A673 (cell line): ENCODE measurements at regions not wholly inside any gene's neighbourhood (a gene's known extent, or its start where the extent isn't known, plus 50 kb on each side); places are given as distances from the start of the nearest gene placed in this dataset.
A peak's percentile ranks its signal among the peaks of the same experiment; 100 is the strongest.

Experiments
- BruUV-seq: library from RNA; stranded (reverse); fragments of 400-500 nt; replicated peaks from 2 replicates; lab custom pipeline; 2021; lab: Mats Ljungman, UMichigan
- CTCF ChIA-PET: fragments of 300-600 bp; sonication (Branson Sonifier 250); formaldehyde crosslinking; loops from one replicate; lab custom pipeline; 2022; ENCODE audit warnings: antibody characterized with exemption; lab: Charles Lee
- POLR2A ChIA-PET: fragments of 300-600 bp; sonication (Branson Sonifier 250); formaldehyde crosslinking; loops from one replicate; lab custom pipeline; 2022; ENCODE audit warnings: antibody characterized with exemption; ENCODE audit not compliant: low non-redundant PET; lab: Charles Lee
- DNase-seq: peaks from one replicate; pipeline ENCODE4 v3.0.0-alpha.2; 2015; ENCODE audit warnings: low spot score
- H3K27ac ChIP-seq: fragments of 200-600 bp; sonication (generic); 2 replicates; pipeline ENCODE4 v1.5.1; 2016; ENCODE audit warnings: mixed run types, low read depth, mild to moderate bottlenecking, mixed read lengths, antibody characterized with exemption, low read length; ENCODE audit not compliant: poor library complexity, severe bottlenecking
- H3K27me3 ChIP-seq: fragments of 200-600 bp; sonication (generic); replicated peaks from 2 replicates; pipeline ENCODE4 v1.6.1; 2017; ENCODE audit warnings: mixed run types, low read depth, mild to moderate bottlenecking, mixed read lengths, antibody characterized with exemption, low read length; ENCODE audit not compliant: insufficient read depth, poor library complexity
- H3K36me3 ChIP-seq: fragments of 200-600 bp; sonication (generic); 2 replicates; pipeline ENCODE4 v1.6.1; 2016; ENCODE audit warnings: mixed run types, mild to moderate bottlenecking, mixed read lengths, antibody characterized with exemption, low read length; ENCODE audit not compliant: insufficient read depth, poor library complexity, severe bottlenecking
- H3K4me1 ChIP-seq: fragments of 200-600 bp; sonication (generic); 2 replicates; pipeline ENCODE4 v1.6.1; 2017; ENCODE audit warnings: mixed run types, mild to moderate bottlenecking, mixed read lengths, antibody characterized with exemption, low read length; ENCODE audit not compliant: insufficient read depth, poor library complexity, severe bottlenecking
- H3K4me3 ChIP-seq: fragments of 200-600 bp; sonication (generic); 2 replicates; pipeline ENCODE4 v1.5.1; 2016; ENCODE audit warnings: low read depth, mixed run types, mild to moderate bottlenecking, mixed read lengths, low read length; ENCODE audit not compliant: poor library complexity, severe bottlenecking
- H3K9me3 ChIP-seq: fragments of 200-600 bp; sonication (generic); 2 replicates; pipeline ENCODE4 v1.6.1; 2016; ENCODE audit warnings: mixed run types, low read depth, mild to moderate bottlenecking, mixed read lengths, antibody characterized with exemption, low read length; ENCODE audit not compliant: poor library complexity, severe bottlenecking
- CTCF ChIP-seq: fragments of 300-800, 200-600 bp; sonication (generic); conservative IDR thresholded peaks from 2 replicates; pipeline ENCODE4 v1.5.1; 2017; ENCODE audit warnings: low read depth, mild to moderate bottlenecking, antibody characterized with exemption, low read length, moderate library complexity, mixed read lengths
- EZH2 ChIP-seq: fragments of 200-600 bp; sonication (generic); IDR thresholded peaks from 2 replicates; pipeline ENCODE4 v1.6.1; 2017; ENCODE audit warnings: borderline replicate concordance, low read depth, mild to moderate bottlenecking, mixed read lengths, antibody characterized with exemption, low read length; ENCODE audit not compliant: poor library complexity, severe bottlenecking
- intact Hi-C: fragments of 100-400 bp; cut with micrococcal nuclease; formaldehyde crosslinking; loops from one replicate; pipeline ENCODE4 v1.10.0; 2022; ENCODE audit not compliant: unreplicated experiment

DNA sequence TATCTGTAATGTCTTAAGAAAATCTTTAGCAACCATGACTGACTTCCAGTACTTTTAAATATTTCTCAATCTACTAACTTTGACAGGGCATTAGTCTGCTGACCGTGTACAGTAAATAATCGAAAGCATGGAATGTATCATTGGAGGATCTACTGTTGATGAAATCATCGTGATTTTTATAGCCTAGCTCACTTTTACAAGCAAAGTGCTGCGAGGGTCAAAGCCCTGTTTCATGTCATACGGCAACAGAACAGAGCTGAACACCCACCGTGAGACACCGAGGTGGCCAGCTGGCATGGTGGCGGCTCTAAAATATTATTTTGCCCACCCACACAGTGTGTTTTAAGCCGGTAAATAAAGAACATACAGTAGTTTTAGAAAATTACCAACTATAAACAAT lies 679.3 kb downstream of the FAT4 start:
- ChIA-PET POLR2A (no interaction called here), CTCF (no interaction called here)
- H3K4me3 ChIP-seq, result no peak overlapping the region
- TF ChIP-seq CTCF (no peak), EZH2 (no peak)
- no peaks in the 10 kb centered on the region for H3K9me3 ChIP-seq
- no TSS peak for BruUV-seq
- intact Hi-C loops, result no loop called here
- H3K36me3 ChIP-seq, result no peaks in the 10 kb centered on the region
- no peak for DNase-seq
- no peaks in the 10 kb centered on the region for H3K4me1 ChIP-seq
- H3K27ac ChIP-seq, result no peak overlapping the region
- no peaks in the 10 kb centered on the region for H3K27me3 ChIP-seq

- BruUV-seq, result no TSS peak
- DNase-seq, result no peak
- Histone ChIP-seq H3K27me3 (no peaks in the 10 kb centered on the region), H3K27ac (no peak overlapping the region), H3K4me1 (no peaks in the 10 kb centered on the region), H3K4me3 (no peak overlapping the region), H3K9me3 (no peaks in the 10 kb centered on the region), H3K36me3 (no peaks in the 10 kb centered on the region)
- TF ChIP-seq EZH2 (no peak), CTCF (no peak)
- intact Hi-C loops, result no loop called here
- ChIA-PET CTCF (no interaction called here), POLR2A (no interaction called here)
Measured at GRCh38 chr4:125994430-125994829, 679.7 kb downstream of the FAT4 start.

DNA sequence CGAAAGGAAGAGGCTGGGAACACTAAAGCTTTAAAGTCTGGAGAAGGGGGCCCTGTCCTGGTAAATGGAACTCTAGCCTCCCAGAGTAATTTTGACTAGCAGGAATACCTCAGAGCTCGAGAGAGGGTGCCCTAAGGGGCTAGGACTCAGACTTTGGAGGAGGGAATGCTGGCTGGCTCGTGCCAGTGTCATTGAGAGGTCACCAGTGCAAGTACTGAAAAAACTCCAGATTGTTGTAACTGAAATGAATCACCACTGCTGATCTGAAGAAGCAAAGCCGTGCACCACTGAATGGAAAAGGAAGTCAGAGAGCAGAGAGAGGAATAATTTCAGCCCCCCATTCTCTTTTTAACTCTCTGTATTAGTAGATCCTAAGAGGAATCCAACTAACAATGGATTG lies 690.2 kb downstream of the FAT4 start:
- no peaks in the 10 kb centered on the region for H3K27me3 ChIP-seq
- H3K9me3 ChIP-seq, result no peaks in the 10 kb centered on the region
- CTCF ChIA-PET, result no interaction called here
- no peak overlapping the region for H3K4me3 ChIP-seq
- BruUV-seq, result no TSS peak
- peak; percentile 4 for DNase-seq
- H3K36me3 ChIP-seq, result no peaks in the 10 kb centered on the region
- intact Hi-C loops, result no loop called here
- POLR2A ChIA-PET, result no interaction called here
- no peak overlapping the region for H3K27ac ChIP-seq
- no peaks in the 10 kb centered on the region for H3K4me1 ChIP-seq
- TF ChIP-seq CTCF, result no peak
- no peak for TF ChIP-seq EZH2
